Neural progenitor cell (in vitro differentiated cells): ENCODE measurements at regions not wholly inside any gene's neighbourhood (a gene's known extent, or its start where the extent isn't known, plus 50 kb on each side); places are given as distances from the start of the nearest gene placed in this dataset.

ENCODE experiments used
- DNase-seq: peaks from one replicate; pipeline ENCODE4 v3.0.0-alpha.2; 2016; ENCODE audit warnings: low spot score
- H2AFZ ChIP-seq: fragments of 200-600 bp; sonication (generic); replicated peaks from 2 replicates; pipeline ENCODE4 v1.6.1; 2016; ENCODE audit warnings: antibody characterized with exemption
- H3F3A ChIP-seq: fragments of 200-600 bp; sonication (generic); 2 replicates; pipeline ENCODE4 v1.6.1; 2016; ENCODE audit warnings: antibody characterized with exemption, low read depth
- H3K27ac ChIP-seq: fragments of 200-600 bp; sonication (generic); 2 replicates; pipeline ENCODE4 v1.5.1; 2016; ENCODE audit warnings: mild to moderate bottlenecking
- H3K27me3 ChIP-seq: fragments of 200-600 bp; sonication (generic); 2 replicates; pipeline ENCODE4 v1.6.1; 2016; ENCODE audit warnings: mild to moderate bottlenecking, moderate library complexity
- H3K36me3 ChIP-seq: fragments of 200-600 bp; sonication (generic); 2 replicates; pipeline ENCODE4 v1.5.1; 2016
- H3K4me1 ChIP-seq: fragments of 200-600 bp; sonication (generic); 2 replicates; pipeline ENCODE4 v1.6.1; 2016; ENCODE audit warnings: mixed run types
- H3K4me2 ChIP-seq: fragments of 200-600 bp; sonication (generic); 2 replicates; pipeline ENCODE4 v1.6.1; 2016
- H3K4me3 ChIP-seq: fragments of 200-600 bp; sonication (generic); 2 replicates; pipeline ENCODE4 v1.5.1; 2016
- H3K79me2 ChIP-seq: fragments of 200-600 bp; sonication (generic); 2 replicates; pipeline ENCODE4 v1.6.1; 2016; ENCODE audit warnings: low read depth
- H3K9ac ChIP-seq: fragments of 200-600 bp; sonication (generic); 2 replicates; pipeline ENCODE4 v1.6.1; 2016
- H3K9me3 ChIP-seq: fragments of 200-600 bp; sonication (generic); 2 replicates; pipeline ENCODE4 v1.5.1; 2016; ENCODE audit warnings: low read depth
- H4K20me1 ChIP-seq: fragments of 200-600 bp; sonication (generic); 2 replicates; pipeline ENCODE4 v1.6.1; 2016; ENCODE audit warnings: low read depth
- H3K27ac Mint-ChIP-seq: 3 replicates; pipeline ENCODE4 v1.8.0; 2021; ENCODE audit warnings: mixed read lengths
- H3K27me3 Mint-ChIP-seq: 2 replicates; pipeline ENCODE4 v1.8.0; 2022; ENCODE audit warnings: low read depth, mild to moderate bottlenecking, inconsistent platforms, moderate library complexity, mixed read lengths; ENCODE audit not compliant: insufficient read depth
- H3K36me3 Mint-ChIP-seq: 3 replicates; pipeline ENCODE4 v1.8.0; 2021; ENCODE audit warnings: mixed read lengths
- H3K4me1 Mint-ChIP-seq: 3 replicates; pipeline ENCODE4 v1.8.0; 2021; ENCODE audit warnings: mixed read lengths
- H3K4me3 Mint-ChIP-seq: 3 replicates; pipeline ENCODE4 v1.8.0; 2021; ENCODE audit warnings: mild to moderate bottlenecking, moderate library complexity, mixed read lengths
- H3K9me3 Mint-ChIP-seq: 3 replicates; pipeline ENCODE4 v1.8.0; 2020; ENCODE audit warnings: mixed read lengths
- CTCF ChIP-seq: fragments of 200-600 bp; sonication (generic); IDR thresholded peaks from 2 replicates; pipeline ENCODE4 v1.5.1; 2017; ENCODE audit warnings: antibody characterized with exemption, mild to moderate bottlenecking
- EZH2 ChIP-seq: fragments of 200-600 bp; sonication (generic); IDR thresholded peaks from 2 replicates; pipeline ENCODE4 v1.6.1; 2017; ENCODE audit warnings: antibody characterized with exemption, mild to moderate bottlenecking, moderate library complexity
- EZH2phosphoT487 ChIP-seq: fragments of 200-600 bp; sonication (generic); IDR thresholded peaks from 2 replicates; pipeline ENCODE4 v1.6.1; 2017; ENCODE audit warnings: antibody characterized with exemption

- Histone ChIP-seq H3K4me2 (no peak overlapping the region), H4K20me1 (no peaks in the 10 kb centered on the region), H3K27ac (no peak overlapping the region), H3K27me3 (no peaks in the 10 kb centered on the region), H3K79me2 (no peaks in the 10 kb centered on the region), H3K4me3 (no peak overlapping the region), H2AFZ (no peak overlapping the region), H3K9ac (no peak overlapping the region), H3K36me3 (no peaks in the 10 kb centered on the region), H3K9me3 (no peaks in the 10 kb centered on the region), H3F3A (no peaks in the 10 kb centered on the region), H3K4me1 (no peaks in the 10 kb centered on the region)
- H3K27ac Mint-ChIP-seq = no peak overlapping the region
- H3K4me3 Mint-ChIP-seq = no peak overlapping the region
- peaks cover 3% of the 10 kb centered on the region for H3K4me1 Mint-ChIP-seq
- no peaks in the 10 kb centered on the region for H3K27me3 Mint-ChIP-seq
- no peak for DNase-seq
- no peak for TF ChIP-seq CTCF
- TF ChIP-seq EZH2phosphoT487 = no peak
- no peak for TF ChIP-seq EZH2
- H3K9me3 Mint-ChIP-seq = no peaks in the 10 kb centered on the region
- no peaks in the 10 kb centered on the region for H3K36me3 Mint-ChIP-seq
Measured at GRCh38 chr1:184319879-184320278, 67.0 kb upstream of the C1orf21 start.

GRCh38 chr1:184322253-184322652, 64.6 kb upstream of the C1orf21 start:
- TF ChIP-seq EZH2 (no peak), EZH2phosphoT487 (no peak), CTCF (no peak)
- no peaks in the 10 kb centered on the region for H3K9me3 ChIP-seq
- no peaks in the 10 kb centered on the region for H3K4me1 ChIP-seq
- Mint-ChIP-seq H3K36me3 (no peaks in the 10 kb centered on the region), H3K27me3 (no peaks in the 10 kb centered on the region), H3K9me3 (no peaks in the 10 kb centered on the region), H3K4me3 (no peak overlapping the region), H3K27ac (no peak overlapping the region), H3K4me1 (peaks cover 3% of the 10 kb centered on the region)
- no peaks in the 10 kb centered on the region for H3K27me3 ChIP-seq
- H3K27ac ChIP-seq = no peak overlapping the region
- no peak overlapping the region for H3K4me2 ChIP-seq
- H3K9ac ChIP-seq = no peak overlapping the region
- H3F3A ChIP-seq = no peaks in the 10 kb centered on the region
- no peak overlapping the region for H3K4me3 ChIP-seq
- no peaks in the 10 kb centered on the region for H3K79me2 ChIP-seq
- H3K36me3 ChIP-seq = no peaks in the 10 kb centered on the region
- DNase-seq = no peak
- H4K20me1 ChIP-seq = no peaks in the 10 kb centered on the region
- no peak overlapping the region for H2AFZ ChIP-seq

GRCh38 chr1:184324972-184325371, 61.9 kb upstream of the C1orf21 start:
- no peak for DNase-seq
- Mint-ChIP-seq H3K4me3 (no peak overlapping the region), H3K36me3 (no peaks in the 10 kb centered on the region), H3K4me1 (peaks cover 3% of the 10 kb centered on the region), H3K27me3 (peaks cover 3% of the 10 kb centered on the region), H3K9me3 (no peaks in the 10 kb centered on the region), H3K27ac (no peak overlapping the region)
- no peaks in the 10 kb centered on the region for H3K79me2 ChIP-seq
- H3K27me3 ChIP-seq = no peaks in the 10 kb centered on the region
- H4K20me1 ChIP-seq = no peaks in the 10 kb centered on the region
- no peaks in the 10 kb centered on the region for H3K4me1 ChIP-seq
- H3K4me2 ChIP-seq = no peak overlapping the region
- H3K9me3 ChIP-seq = no peaks in the 10 kb centered on the region
- H3K36me3 ChIP-seq = no peaks in the 10 kb centered on the region
- H3K27ac ChIP-seq = no peak overlapping the region
- no peaks in the 10 kb centered on the region for H3F3A ChIP-seq
- H3K9ac ChIP-seq = no peak overlapping the region
- H2AFZ ChIP-seq = no peak overlapping the region
- no peak overlapping the region for H3K4me3 ChIP-seq
- TF ChIP-seq CTCF (no peak), EZH2phosphoT487 (no peak)

- no peaks in the 10 kb centered on the region for H3F3A ChIP-seq
- no peaks in the 10 kb centered on the region for H3K4me1 ChIP-seq
- H3K4me2 ChIP-seq = no peak overlapping the region
- no peak overlapping the region for H3K9ac ChIP-seq
- no peaks in the 10 kb centered on the region for H3K9me3 ChIP-seq
- no peak for DNase-seq
- H3K27me3 Mint-ChIP-seq = peaks cover 3% of the 10 kb centered on the region
- H4K20me1 ChIP-seq = no peaks in the 10 kb centered on the region
- no peaks in the 10 kb centered on the region for H3K79me2 ChIP-seq
- H3K4me1 Mint-ChIP-seq = peaks cover 3% of the 10 kb centered on the region
- no peaks in the 10 kb centered on the region for H3K36me3 ChIP-seq
- H3K27me3 ChIP-seq = no peaks in the 10 kb centered on the region
- no peak overlapping the region for H3K4me3 ChIP-seq
- H3K27ac Mint-ChIP-seq = no peak overlapping the region
- no peak overlapping the region for H3K27ac ChIP-seq
- no peaks in the 10 kb centered on the region for H3K9me3 Mint-ChIP-seq
- no peaks in the 10 kb centered on the region for H3K36me3 Mint-ChIP-seq
- no peak overlapping the region for H3K4me3 Mint-ChIP-seq
- H2AFZ ChIP-seq = no peak overlapping the region
- TF ChIP-seq EZH2 = no peak
Measured at GRCh38 chr1:184326278-184326677, 60.6 kb upstream of the C1orf21 start.
